ENCODE measurements at regions not wholly inside any gene's neighbourhood (a gene's known extent, or its start where the extent isn't known, plus 50 kb on each side); places are given as distances from the start of the nearest gene placed in this dataset.

- Mint-ChIP-seq H3K27ac (no peak overlapping the region), H3K27me3 (ENCODE audit: low read depth, poor library complexity) (peaks cover 14% of the 10 kb centered on the region)
Observed at GRCh38 chr15:68497206-68497910, 65.4 kb upstream of the ITGA11 start.

DNA sequence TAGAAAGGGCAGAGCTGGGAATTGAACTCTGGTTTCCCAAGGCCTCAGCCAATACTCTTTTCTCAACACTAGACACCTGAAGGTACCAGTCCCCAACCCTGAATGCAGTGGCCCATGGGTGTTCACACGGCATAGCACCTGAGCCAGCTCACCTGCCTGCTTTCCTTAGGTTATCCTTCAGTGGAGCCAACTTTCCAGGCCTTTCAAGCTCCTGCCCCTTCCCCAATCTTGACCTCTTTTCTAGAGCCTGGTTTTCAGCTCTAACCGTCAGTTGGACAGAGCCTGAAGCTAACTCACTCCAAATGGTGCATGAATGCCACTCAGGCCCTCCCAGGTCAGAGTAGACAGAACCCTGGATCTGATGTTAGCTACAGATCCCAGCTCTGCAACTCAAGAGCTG, 66.1 kb upstream of the ITGA11 start:
- H3K27me3 Mint-ChIP-seq (ENCODE audit: low read depth, poor library complexity): peaks cover 9% of the 10 kb centered on the region
- no peak for TF ChIP-seq CTCF (IDR thresholded peaks at IDR 0.05)

More at GRCh38 chr15:68497206-68497910, 65.4 kb upstream of the ITGA11 start:
- Mint-ChIP-seq H3K9me3 (no peaks in the 10 kb centered on the region), H3K4me3 (no peak overlapping the region), H3K36me3 (ENCODE audit: low read depth) (no peaks in the 10 kb centered on the region), H3K4me1 (peaks cover 19% of the 10 kb centered on the region)
- no peak for DNase-seq
- no peak for TF ChIP-seq CTCF (IDR thresholded peaks at IDR 0.05)

GRCh38 chr15:68499620-68500312, 67.8 kb upstream of the ITGA11 start:
- no peak for DNase-seq
- peaks cover 2% of the 10 kb centered on the region for H3K27me3 Mint-ChIP-seq (ENCODE audit: low read depth, poor library complexity)
- H3K4me1 Mint-ChIP-seq: peaks cover 25% of the 10 kb centered on the region

More for the DNA sequence above, 66.1 kb upstream of the ITGA11 start:
- DNase-seq: no peak
- no peaks in the 10 kb centered on the region for H3K36me3 Mint-ChIP-seq (ENCODE audit: low read depth)
- peaks cover 20% of the 10 kb centered on the region for H3K4me1 Mint-ChIP-seq
- H3K27ac Mint-ChIP-seq: no peak overlapping the region
- no peaks in the 10 kb centered on the region for H3K9me3 Mint-ChIP-seq
- no peak overlapping the region for H3K4me3 Mint-ChIP-seq

DNA sequence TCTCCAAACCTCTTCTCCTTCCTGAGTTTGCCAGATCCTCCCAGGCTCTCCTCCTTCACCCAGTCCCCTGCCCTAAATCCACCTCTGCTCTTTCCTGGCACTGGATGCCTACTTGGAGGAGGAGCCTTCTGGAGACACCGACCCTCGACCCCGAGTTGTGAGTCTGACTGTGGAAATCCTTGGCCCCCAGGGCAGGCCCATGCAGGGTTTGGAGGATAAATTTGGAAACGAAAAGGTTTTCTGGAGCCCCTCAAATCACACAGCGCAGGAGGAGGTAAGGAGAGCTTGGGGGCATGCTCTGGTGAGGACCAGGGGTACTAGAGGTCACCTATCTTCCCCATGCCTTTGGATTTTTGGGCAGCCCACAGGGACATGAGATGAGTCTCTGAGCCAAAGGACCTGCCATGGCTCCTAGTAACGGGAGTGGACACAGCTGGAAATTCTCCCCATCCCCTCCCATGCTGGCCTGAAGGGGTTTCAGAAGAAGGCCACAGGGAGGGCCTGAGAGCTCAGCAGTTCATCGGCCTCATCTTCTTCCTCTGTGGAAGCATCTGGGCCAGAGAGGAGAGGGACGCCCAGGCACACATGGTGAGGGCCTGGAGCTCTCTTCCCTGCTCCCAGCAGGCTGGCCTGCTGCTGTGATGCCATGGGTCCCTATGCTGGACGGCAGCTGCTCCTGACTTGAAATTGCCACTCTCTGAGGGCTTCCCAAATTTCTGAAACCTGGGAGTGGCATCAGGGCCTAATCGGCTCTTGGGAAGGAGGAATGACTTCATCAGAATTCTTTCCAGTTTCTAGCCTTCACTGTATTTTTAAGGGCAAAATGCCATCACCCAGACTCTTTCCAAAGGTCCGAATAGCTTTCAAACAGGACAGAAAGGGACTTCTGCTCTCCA, 68.6 kb upstream of the ITGA11 start:
- H3K4me1 Mint-ChIP-seq: peaks cover 34% of the 10 kb centered on the region
- H3K4me3 Mint-ChIP-seq: no peak overlapping the region
- H3K27me3 Mint-ChIP-seq (ENCODE audit: low read depth, poor library complexity): peaks cover 9% of the 10 kb centered on the region
- no peak for DNase-seq
- H3K27ac Mint-ChIP-seq: no peak overlapping the region
- no peaks in the 10 kb centered on the region for H3K36me3 Mint-ChIP-seq (ENCODE audit: low read depth)
- H3K9me3 Mint-ChIP-seq: no peaks in the 10 kb centered on the region
- TF ChIP-seq CTCF (IDR thresholded peaks at IDR 0.05): no peak

More at GRCh38 chr15:68499620-68500312, 67.8 kb upstream of the ITGA11 start:
- no peak for TF ChIP-seq CTCF (IDR thresholded peaks at IDR 0.05)
- Mint-ChIP-seq H3K4me3 (no peak overlapping the region), H3K36me3 (ENCODE audit: low read depth) (no peaks in the 10 kb centered on the region), H3K27ac (no peak overlapping the region), H3K9me3 (no peaks in the 10 kb centered on the region)

DNA sequence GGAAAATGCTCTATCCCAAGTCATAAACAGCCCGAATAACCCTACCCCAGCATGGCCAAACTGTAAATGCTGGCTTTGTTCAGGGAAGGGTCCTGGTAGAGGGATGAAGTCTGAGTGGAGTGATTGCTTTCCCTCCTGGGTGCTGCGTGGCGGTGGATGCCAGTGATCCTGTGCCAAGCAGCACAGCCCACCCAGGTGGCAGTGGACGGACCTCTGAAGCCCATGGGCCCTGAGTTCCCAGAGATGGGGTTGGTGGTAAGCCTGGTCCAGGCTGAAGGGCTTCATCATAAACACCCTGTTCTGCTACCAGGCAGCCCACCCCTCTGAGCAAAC, 69.3 kb upstream of the ITGA11 start:
- Mint-ChIP-seq H3K9me3 (no peaks in the 10 kb centered on the region), H3K27ac (no peak overlapping the region)

More for the DNA sequence above, 69.3 kb upstream of the ITGA11 start:
- H3K36me3 Mint-ChIP-seq (ENCODE audit: low read depth): no peaks in the 10 kb centered on the region
- no peak overlapping the region for H3K4me3 Mint-ChIP-seq
- H3K4me1 Mint-ChIP-seq: peaks cover 34% of the 10 kb centered on the region
- DNase-seq: no peak
- no peak for TF ChIP-seq CTCF (IDR thresholded peaks at IDR 0.05)
- peaks cover 15% of the 10 kb centered on the region for H3K27me3 Mint-ChIP-seq (ENCODE audit: low read depth, poor library complexity)
